HepG2 (cell line): ENCODE measurements at regions not wholly inside any gene's neighbourhood (a gene's known extent, or its start where the extent isn't known, plus 50 kb on each side); places are given as distances from the start of the nearest gene placed in this dataset.

Experiments used
- ATAC-seq: fragments of 200-7000 bp; cut with Tn5 transposase; 3 replicates; pipeline ENCODE4 v1.9.1; 2020; ENCODE audit warnings: mild to moderate bottlenecking, moderate library complexity
- BruUV-seq: library from RNA; stranded (reverse); fragments of 400-500 nt; replicated peaks from 2 replicates; lab custom pipeline; 2021; lab: Mats Ljungman, UMichigan
- CTCF ChIA-PET: fragments of 300-600 bp; formaldehyde crosslinking; extraction: SDS; loops from one replicate; lab custom pipeline; 2021; ENCODE audit warnings: low total read pairs, inconsistent platforms, low intra/inter-chr PET ratio; lab: Yijun Ruan, JAX
- POLR2A ChIA-PET: fragments of 350-600 bp; sonication (Branson Sonifier 250); formaldehyde crosslinking; loops from one replicate; lab custom pipeline; 2020; ENCODE audit warnings: antibody characterized with exemption, inconsistent platforms; lab: Yijun Ruan, JAX
- DNase-seq: peaks from one replicate; pipeline ENCODE4 v3.0.0-alpha.2; 2015; ENCODE audit warnings: low spot score
- FAIRE-seq: peaks from 3 replicates; lab custom pipeline; 2011; peaks lifted over from hg19 to GRCh38; lab: Jason Lieb, UNC
- H2AFZ ChIP-seq: one replicate; pipeline ENCODE4 v1.6.1; 2011; ENCODE audit warnings: low read length, inconsistent platforms
- H3K27ac ChIP-seq: fragments of 300-600 bp; 3 replicates; pipeline ENCODE4 v1.8.0; 2011; ENCODE audit warnings: mixed run types, mild to moderate bottlenecking, mixed read lengths, low read length, inconsistent platforms; ENCODE audit not compliant: insufficient read depth; ENCODE audit errors: extremely low read length
- H3K27me3 ChIP-seq, 2 experiments: fragments of 200-600 bp in 1 of 2; 2 replicates in 1 of 2; 3 replicates in 1 of 2; pipeline versions ENCODE4 v1.6.0 to v1.8.0; 2011; ENCODE audit warnings: low read length in 2 of 2, mild to moderate bottlenecking in 2 of 2, moderate library complexity in 2 of 2, inconsistent platforms in 1 of 2; ENCODE audit not compliant: insufficient read depth in 2 of 2, control insufficient read depth in 1 of 2
- H3K36me3 ChIP-seq, 2 experiments: fragments of 200-600 bp in 1 of 2; replicated peaks in 1 of 2; 2 replicates in 1 of 2; 3 replicates in 1 of 2; pipeline versions ENCODE4 v1.5.1 to v1.8.0; 2011; ENCODE audit warnings: low read length in 2 of 2, inconsistent platforms in 1 of 2; ENCODE audit not compliant: insufficient read depth in 2 of 2, control insufficient read depth in 1 of 2
- H3K4me1 ChIP-seq: 2 replicates; pipeline ENCODE4 v1.5.1; 2012; ENCODE audit warnings: low read length, inconsistent platforms; ENCODE audit not compliant: insufficient read depth
- H3K4me2 ChIP-seq: 2 replicates; pipeline ENCODE4 v1.6.0; 2011; ENCODE audit warnings: low read depth, low read length, inconsistent platforms
- H3K4me3 ChIP-seq, 3 experiments: fragments of 200-600 bp in 1 of 3; sonication (generic), shearing (Covaris generic) in 1 of 3; replicated peaks in 1 of 3; 2 replicates each; pipeline ENCODE4 v1.5.1; 2011 to 2016; ENCODE audit warnings: low read length in 3 of 3, inconsistent platforms in 2 of 3, low read depth in 2 of 3, mild to moderate bottlenecking in 2 of 3, control low read depth in 1 of 3, mixed read lengths in 1 of 3; ENCODE audit not compliant: insufficient read depth in 1 of 3
- H3K79me2 ChIP-seq: one replicate; pipeline ENCODE4 v1.6.1; 2011; ENCODE audit warnings: low read length, inconsistent platforms; ENCODE audit not compliant: insufficient read depth
- H3K9ac ChIP-seq: 2 replicates; pipeline ENCODE4 v1.6.0; 2011; ENCODE audit warnings: mild to moderate bottlenecking, low read depth, low read length, inconsistent platforms; ENCODE audit not compliant: insufficient read depth
- H3K9me3 ChIP-seq: 2 replicates; pipeline ENCODE4 v1.5.1; 2012; ENCODE audit warnings: mild to moderate bottlenecking, low read length
- H4K20me1 ChIP-seq: 2 replicates; pipeline ENCODE4 v1.6.0; 2011; ENCODE audit warnings: inconsistent platforms, mild to moderate bottlenecking, low read length, moderate library complexity; ENCODE audit not compliant: insufficient read depth
- ATF4 ChIP-seq, 2 experiments: fragments of 450-650 bp in 1 of 2; sonication (generic) in 1 of 2; formaldehyde crosslinking; IDR thresholded peaks; 2 replicates each; pipeline versions ENCODE4 v1.5.0 to v1.8.0; 2020 to 2022; ENCODE audit warnings: mild to moderate bottlenecking in 1 of 2, missing genetic modification reagents in 1 of 2
- CHCHD3 ChIP-seq: sonication (generic); formaldehyde crosslinking; IDR thresholded peaks from 2 replicates; pipeline ENCODE4 v1.8.0; 2022; ENCODE audit warnings: mild to moderate bottlenecking, missing genetic modification reagents, moderate library complexity
- KDM3A ChIP-seq: IDR thresholded peaks from 2 replicates; pipeline ENCODE4 v1.6.1; 2018; ENCODE audit warnings: low read depth, missing compliant biosample characterization
- NFKB2 ChIP-seq: sonication (generic); formaldehyde crosslinking; IDR thresholded peaks from 2 replicates; pipeline ENCODE4 v1.4.0; 2020; ENCODE audit warnings: missing genetic modification reagents, borderline replicate concordance
- REST ChIP-seq, 2 experiments: IDR thresholded peaks; 2 replicates each; pipeline ENCODE4 v1.6.1; 2011 to 2012; ENCODE audit warnings: low read length in 2 of 2, borderline replicate concordance in 1 of 2, low read depth in 1 of 2, mild to moderate bottlenecking in 1 of 2, moderate library complexity in 1 of 2
- RORA ChIP-seq: sonication (generic); formaldehyde crosslinking; IDR thresholded peaks from 2 replicates; pipeline ENCODE4 v1.5.0; 2020; ENCODE audit warnings: mild to moderate bottlenecking, missing genetic modification reagents, moderate library complexity
- SSRP1 ChIP-seq: IDR thresholded peaks from 2 replicates; pipeline ENCODE4 v1.6.1; 2016; ENCODE audit warnings: control low read depth
- ZNF230 ChIP-seq: sonication (generic); formaldehyde crosslinking; IDR thresholded peaks from 2 replicates; pipeline ENCODE4 v1.4.0; 2020; ENCODE audit warnings: mild to moderate bottlenecking, missing genetic modification reagents
- ZNF33B ChIP-seq: sonication (generic); formaldehyde crosslinking; IDR thresholded peaks from 2 replicates; pipeline ENCODE4 v1.5.1; 2020; ENCODE audit warnings: mild to moderate bottlenecking, missing genetic modification reagents
- ZNF510 ChIP-seq: sonication (generic); formaldehyde crosslinking; IDR thresholded peaks from 2 replicates; pipeline ENCODE4 v1.4.0; 2020; ENCODE audit warnings: low read depth, mild to moderate bottlenecking, missing genetic modification reagents
- ZNF562 ChIP-seq: sonication (generic); formaldehyde crosslinking; IDR thresholded peaks from 2 replicates; pipeline ENCODE4 v1.8.0; 2022; ENCODE audit warnings: missing genetic modification reagents, borderline replicate concordance
- ZNF788 ChIP-seq: sonication (generic); formaldehyde crosslinking; IDR thresholded peaks from 2 replicates; pipeline ENCODE4 v1.5.0; 2020; ENCODE audit warnings: mild to moderate bottlenecking, missing genetic modification reagents, borderline replicate concordance
- ZSCAN12 ChIP-seq: sonication (generic); formaldehyde crosslinking; IDR thresholded peaks from 2 replicates; pipeline ENCODE4 v1.9.0; 2021; ENCODE audit warnings: mild to moderate bottlenecking, missing genetic modification reagents
- in situ Hi-C: cut with HindIII; loops from 2 replicates; pipeline ENCODE4 v1.10.0; 2017; ENCODE audit warnings: low pct_unique_long_range_greater_than_20kb; ENCODE audit not compliant: extremely low pct_ligation_motif_present
- intact Hi-C: fragments of 100-400 bp; cut with micrococcal nuclease; formaldehyde crosslinking; loops from one replicate; pipeline ENCODE4 v1.10.0; 2022; ENCODE audit not compliant: unreplicated experiment

DNA sequence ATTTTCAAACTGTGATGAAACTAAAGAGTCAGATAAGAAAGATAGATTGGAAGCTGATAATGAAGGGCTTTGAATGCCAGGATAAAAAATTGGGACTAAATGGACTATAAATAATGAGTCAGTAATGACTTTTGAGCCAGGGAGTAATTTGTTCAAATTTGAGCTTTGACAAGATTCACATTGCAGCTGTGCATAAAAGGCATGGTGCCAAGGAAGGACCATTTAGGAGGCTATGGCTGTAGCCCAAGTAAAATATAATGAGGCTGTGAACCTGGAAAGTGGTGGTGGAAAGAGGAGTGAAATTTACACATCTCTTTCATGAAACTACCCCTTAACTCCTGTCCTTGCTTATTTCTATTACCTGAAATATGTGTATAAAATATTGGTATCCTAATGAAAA, 218.5 kb downstream of the SLC6A15 start:
- H3K9me3 ChIP-seq = no peaks in the 10 kb centered on the region
- TF ChIP-seq SSRP1 (CRISPR knock-in tag) (no peak), ZNF33B (no peak), KDM3A (CRISPR knock-in tag) (no peak), ZNF510 (CRISPR knock-in tag) (no peak), ZNF562 (CRISPR knock-in tag) (no peak), CHCHD3 (CRISPR knock-in tag) (no peak), ZNF788 (CRISPR knock-in tag) (no peak)
- H3K9ac ChIP-seq = no peak overlapping the region
- H4K20me1 ChIP-seq = no peaks in the 10 kb centered on the region
- no peak overlapping the region for H2AFZ ChIP-seq
- H3K27ac ChIP-seq = no peak overlapping the region
- H3K4me3 ChIP-seq = no peak overlapping the region
- no peak overlapping the region for H3K4me2 ChIP-seq
- no peaks in the 10 kb centered on the region for H3K36me3 ChIP-seq
- H3K27me3 ChIP-seq = no peaks in the 10 kb centered on the region
- ATAC-seq = no peak
- POLR2A ChIA-PET = no interaction called here
- H3K4me1 ChIP-seq = no peaks in the 10 kb centered on the region
- in situ Hi-C loops = no loop called here
- FAIRE-seq = no peak
- H3K79me2 ChIP-seq = no peaks in the 10 kb centered on the region
- intact Hi-C loops = no loop called here
- DNase-seq = no peak
- BruUV-seq = no TSS peak
- CTCF ChIA-PET = no interaction called here

DNA sequence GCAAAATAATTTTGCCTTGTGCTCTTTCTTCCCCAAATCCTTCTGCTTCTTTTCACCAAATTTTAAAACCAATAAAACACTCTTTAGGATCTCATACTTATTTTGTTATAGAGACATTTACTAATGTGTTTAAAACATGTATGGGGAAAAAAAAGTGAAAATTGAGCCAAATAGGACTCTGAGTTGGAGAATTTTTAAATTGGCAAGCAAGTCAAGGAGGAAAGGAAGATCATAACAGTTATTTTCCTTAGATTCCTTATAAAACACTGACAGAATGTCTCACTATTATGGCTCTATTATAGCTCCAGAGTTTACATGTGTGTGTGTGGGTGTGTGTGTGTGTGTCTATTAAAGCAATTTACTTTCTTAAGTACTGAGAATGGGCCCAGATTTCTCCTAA, 220.5 kb downstream of the SLC6A15 start:
- no peak overlapping the region for H3K27ac ChIP-seq
- ATAC-seq = no peak
- in situ Hi-C loops (no loop called here), intact Hi-C loops (no loop called here)
- H2AFZ ChIP-seq = no peak overlapping the region
- H3K9ac ChIP-seq = no peak overlapping the region
- ChIA-PET POLR2A (no interaction called here), CTCF (no interaction called here)
- no peak for DNase-seq
- no peak overlapping the region for H3K4me3 ChIP-seq
- FAIRE-seq = no peak
- no peaks in the 10 kb centered on the region for H3K36me3 ChIP-seq
- H3K4me1 ChIP-seq = no peaks in the 10 kb centered on the region
- no TSS peak for BruUV-seq
- H3K79me2 ChIP-seq = no peaks in the 10 kb centered on the region
- no peak overlapping the region for H3K4me2 ChIP-seq
- no peaks in the 10 kb centered on the region for H3K9me3 ChIP-seq
- H4K20me1 ChIP-seq = no peaks in the 10 kb centered on the region
- no peaks in the 10 kb centered on the region for H3K27me3 ChIP-seq
- no peak for TF ChIP-seq REST (IDR thresholded peaks at IDR 0.05; ENCODE audit: borderline replicate concordance in 1 of 2, low read depth in 1 of 2, low read length in 2 of 2)
- TF ChIP-seq RORA = no peak
- no peak for TF ChIP-seq ATF4 (CRISPR knock-in tag; IDR thresholded peaks at IDR 0.05)
- no peak for TF ChIP-seq NFKB2 (CRISPR knock-in tag)
- no peak for TF ChIP-seq ZSCAN12 (CRISPR knock-in tag)
- no peak for TF ChIP-seq ZNF230 (CRISPR knock-in tag)
